Endothelial cell of umbilical vein (primary cell): ENCODE measurements at regions not wholly inside any gene's neighbourhood (a gene's known extent, or its start where the extent isn't known, plus 50 kb on each side); places are given as distances from the start of the nearest gene placed in this dataset.
A peak's percentile ranks its signal among the peaks of the same experiment; 100 is the strongest.

Experiments used
- BruUV-seq: library from RNA; stranded (reverse); fragments of 400-500 nt; replicated peaks from 2 replicates; lab custom pipeline; 2021; lab: Mats Ljungman, UMichigan
- CTCF ChIA-PET: fragments of 300-600, 350-600 bp; sonication (Branson Sonifier 250); formaldehyde crosslinking; loops from one replicate; lab custom pipeline; 2021; ENCODE audit warnings: antibody characterized with exemption, inconsistent platforms; lab: Charles Lee
- POLR2A ChIA-PET: fragments of 300-600, 350-600 bp; sonication (Branson Sonifier 250); formaldehyde crosslinking; loops from one replicate; lab custom pipeline; 2021; ENCODE audit warnings: antibody characterized with exemption, inconsistent platforms; lab: Charles Lee
- DNase-seq: peaks from one replicate; pipeline ENCODE4 v3.0.0-alpha.2; 2011; ENCODE audit warnings: low read depth, low spot score
- FAIRE-seq: peaks from 2 replicates; lab custom pipeline; 2011; peaks lifted over from hg19 to GRCh38; lab: Jason Lieb, UNC
- H2AFZ ChIP-seq: 2 replicates; pipeline ENCODE4 v1.6.0; 2012; ENCODE audit warnings: low read depth, low read length, control low read depth, inconsistent platforms
- H3K27ac ChIP-seq: 2 replicates; pipeline ENCODE4 v1.5.1; 2011; ENCODE audit warnings: low read depth, mild to moderate bottlenecking, control low read depth, low read length, moderate library complexity; ENCODE audit not compliant: insufficient read depth
- H3K27me3 ChIP-seq, 2 experiments: 2 replicates each; pipeline versions ENCODE4 v1.6.0 to v1.6.1; 2011; ENCODE audit warnings: low read length in 2 of 2, mixed read lengths in 1 of 2; ENCODE audit not compliant: control insufficient read depth in 2 of 2, insufficient read depth in 2 of 2
- H3K36me3 ChIP-seq, 2 experiments: 2 replicates in 1 of 2; 3 replicates in 1 of 2; pipeline ENCODE4 v1.5.1; 2011; ENCODE audit warnings: low read length in 2 of 2, mild to moderate bottlenecking in 1 of 2, moderate library complexity in 1 of 2; ENCODE audit not compliant: control insufficient read depth in 2 of 2, insufficient read depth in 2 of 2; ENCODE audit errors: extremely low read depth in 1 of 2
- H3K4me1 ChIP-seq: 3 replicates; pipeline ENCODE4 v1.5.1; 2011; ENCODE audit warnings: mild to moderate bottlenecking, low read length; ENCODE audit not compliant: control insufficient read depth, insufficient read depth; ENCODE audit errors: extremely low read depth
- H3K4me2 ChIP-seq: 2 replicates; pipeline ENCODE4 v1.6.1; 2011; ENCODE audit warnings: low read length, control low read depth, mixed read lengths; ENCODE audit not compliant: insufficient read depth
- H3K4me3 ChIP-seq, 3 experiments: fragments of 200-600 bp in 1 of 3; sonication (generic), shearing (Covaris generic) in 1 of 3; replicated peaks in 1 of 3; 2 replicates each; pipeline ENCODE4 v1.5.1; 2011 to 2016; ENCODE audit warnings: control low read depth in 3 of 3, low read length in 3 of 3, mild to moderate bottlenecking in 2 of 3, inconsistent platforms in 1 of 3, low read depth in 1 of 3, moderate library complexity in 1 of 3; ENCODE audit not compliant: insufficient read depth in 1 of 3
- H3K79me2 ChIP-seq: 2 replicates; pipeline ENCODE4 v1.6.0; 2012; ENCODE audit warnings: low read length, inconsistent platforms; ENCODE audit not compliant: control insufficient read depth, insufficient read depth
- H3K9ac ChIP-seq: replicated peaks from 2 replicates; pipeline ENCODE3; 2011; ENCODE audit warnings: low read length, control low read depth; ENCODE audit not compliant: insufficient read depth; ENCODE audit errors: extremely low read depth
- H3K9me1 ChIP-seq: replicated peaks from 3 replicates; pipeline ENCODE4 v1.6.0; 2011; ENCODE audit warnings: mild to moderate bottlenecking, low read length; ENCODE audit not compliant: control insufficient read depth, insufficient read depth; ENCODE audit errors: extremely low read depth
- H3K9me3 ChIP-seq: replicated peaks from 2 replicates; pipeline ENCODE4 v1.5.1; 2012; ENCODE audit warnings: low read length, inconsistent platforms; ENCODE audit not compliant: control insufficient read depth, insufficient read depth
- H4K20me1 ChIP-seq: replicated peaks from 2 replicates; pipeline ENCODE3; 2011; ENCODE audit warnings: mild to moderate bottlenecking, low read length; ENCODE audit not compliant: control insufficient read depth, insufficient read depth; ENCODE audit errors: extremely low read depth
- CTCF ChIP-seq, 2 donors: IDR thresholded peaks; 1 replicate in 1 of 2; 2 replicates in 1 of 2; pipeline ENCODE4 v1.5.1; 2011; ENCODE audit warnings: low read length in 2 of 2, mild to moderate bottlenecking in 2 of 2, moderate library complexity in 2 of 2, control low read depth in 1 of 2, inconsistent platforms in 1 of 2, low read depth in 1 of 2; ENCODE audit not compliant: insufficient read depth in 1 of 2; ENCODE audit errors: extremely low read depth in 1 of 2
- EZH2 ChIP-seq: IDR thresholded peaks from 2 replicates; pipeline ENCODE4 v1.6.1; 2012; ENCODE audit warnings: borderline replicate concordance, low read depth, mild to moderate bottlenecking, moderate library complexity, low read length, inconsistent platforms; ENCODE audit not compliant: severe bottlenecking
- FOS ChIP-seq: IDR thresholded peaks from 2 replicates; pipeline ENCODE4 v1.6.1; 2011; ENCODE audit warnings: mild to moderate bottlenecking, low read length, moderate library complexity, borderline replicate concordance; ENCODE audit not compliant: insufficient read depth
- GATA2 ChIP-seq: IDR thresholded peaks from 2 replicates; pipeline ENCODE4 v1.7.0; 2011; ENCODE audit warnings: low read depth, mild to moderate bottlenecking, moderate library complexity, mixed read lengths, low read length; ENCODE audit not compliant: insufficient read length, insufficient read depth
- JUN ChIP-seq: IDR thresholded peaks from 2 replicates; pipeline ENCODE4 v1.6.1; 2011; ENCODE audit warnings: borderline replicate concordance, low read depth; ENCODE audit not compliant: insufficient read length, insufficient read depth
- MAX ChIP-seq: IDR thresholded peaks from 2 replicates; pipeline ENCODE4 v1.6.1; 2011; ENCODE audit not compliant: insufficient read depth, insufficient read length
- MYC ChIP-seq: IDR thresholded peaks from one replicate; pipeline ENCODE4 v1.6.1; 2011; ENCODE audit warnings: mild to moderate bottlenecking, low read depth, low read length
- POLR2A ChIP-seq: IDR thresholded peaks from 2 replicates; pipeline ENCODE4 v1.6.1; 2012; ENCODE audit warnings: low read depth, mild to moderate bottlenecking, control low read depth, low read length
- POLR2AphosphoS5 ChIP-seq: IDR thresholded peaks from 2 replicates; pipeline ENCODE4 v1.6.1; 2012; ENCODE audit warnings: low read depth, mild to moderate bottlenecking, control low read depth, low read length, moderate library complexity; ENCODE audit not compliant: insufficient read depth
- dilution Hi-C: fragments of 300-500 bp; cut with MboI; formaldehyde crosslinking; loops from one replicate; pipeline ENCODE4 v1.15.0; 2019; ENCODE audit warnings: low sequenced_read_pairs; ENCODE audit not compliant: extremely low pct_ligation_motif_present
- intact Hi-C: fragments of 100-400 bp; cut with micrococcal nuclease; formaldehyde crosslinking; loops from one replicate; pipeline ENCODE4 v1.10.0; 2022

GRCh38 chr1:208446271-208446691 lies 202.1 kb upstream of the PLXNA2 start:
- BruUV-seq: no TSS peak
- no peak overlapping the region for H3K27ac ChIP-seq

GRCh38 chr1:208448425-208448824 lies 204.2 kb upstream of the PLXNA2 start:
- H3K9me1 ChIP-seq: no peaks in the 10 kb centered on the region
- no peak overlapping the region for H3K4me3 ChIP-seq
- H2AFZ ChIP-seq: no peak overlapping the region
- no peaks in the 10 kb centered on the region for H3K79me2 ChIP-seq
- BruUV-seq: no TSS peak
- POLR2A ChIA-PET: no interaction called here
- CTCF ChIA-PET: no interaction called here
- H3K27me3 ChIP-seq: peaks cover 16 to 20% of the 10 kb centered on the region in 2 experiments
- dilution Hi-C loops: no loop called here
- intact Hi-C loops: no loop called here
- H3K27ac ChIP-seq: no peak overlapping the region
- no peaks in the 10 kb centered on the region for H3K4me1 ChIP-seq
- no peak for FAIRE-seq
- no peaks in the 10 kb centered on the region for H4K20me1 ChIP-seq
- H3K4me2 ChIP-seq: no peak overlapping the region
- H3K9me3 ChIP-seq: no peaks in the 10 kb centered on the region
- no peak for DNase-seq
- H3K9ac ChIP-seq: no peak overlapping the region
- H3K36me3 ChIP-seq: no peaks in the 10 kb centered on the region
- TF ChIP-seq CTCF (IDR thresholded peaks at IDR 0.05; ENCODE audit: extremely low read depth in 1 of 2, insufficient read depth in 1 of 2, low read depth in 1 of 2, low read length in 2 of 2): no peak
- no peak for TF ChIP-seq MYC
- no peak for TF ChIP-seq GATA2
- no peak for TF ChIP-seq EZH2
- TF ChIP-seq FOS: no peak
- TF ChIP-seq POLR2AphosphoS5: no peak
- TF ChIP-seq JUN: no peak
- TF ChIP-seq MAX: no peak
- no peak for TF ChIP-seq POLR2A

More at GRCh38 chr1:208446271-208446691, 202.1 kb upstream of the PLXNA2 start:
- H3K4me3 ChIP-seq: no peak overlapping the region
- H4K20me1 ChIP-seq: no peaks in the 10 kb centered on the region
- CTCF ChIA-PET: no interaction called here
- FAIRE-seq: no peak
- dilution Hi-C loops (no loop called here), intact Hi-C loops (no loop called here)
- POLR2A ChIA-PET: no interaction called here
- TF ChIP-seq GATA2 (peak; percentile 70), POLR2A (no peak), MYC (no peak), POLR2AphosphoS5 (no peak)
- H3K79me2 ChIP-seq: no peaks in the 10 kb centered on the region
- no peak overlapping the region for H2AFZ ChIP-seq
- no peak overlapping the region for H3K9ac ChIP-seq
- no peak overlapping the region for H3K4me2 ChIP-seq
- H3K4me1 ChIP-seq: no peaks in the 10 kb centered on the region
- H3K36me3 ChIP-seq: no peaks in the 10 kb centered on the region
- H3K27me3 ChIP-seq: peaks cover 10 to 12% of the 10 kb centered on the region in 2 experiments
- peak; percentile 16 for DNase-seq
- no peaks in the 10 kb centered on the region for H3K9me1 ChIP-seq
- H3K9me3 ChIP-seq: no peaks in the 10 kb centered on the region
